Vagina (tissue), 2 donors: ENCODE measurements at regions not wholly inside any gene's neighbourhood (a gene's known extent, or its start where the extent isn't known, plus 50 kb on each side); places are given as distances from the start of the nearest gene placed in this dataset.

Experiments used
- DNase-seq, 2 donors: peaks; one replicate each; pipeline ENCODE4 v3.0.0-alpha.2; 2017; ENCODE audit errors: extremely low spot score in 2 of 2
- H3K27ac ChIP-seq: fragments of 200-600 bp; sonication (generic); one replicate; pipeline ENCODE4 v1.5.1; 2019
- H3K27me3 ChIP-seq: fragments of 200-600 bp; sonication (generic); one replicate; pipeline ENCODE4 v1.5.1; 2019
- H3K36me3 ChIP-seq, 2 donors: fragments of 200-600 bp; sonication (generic); one replicate each; pipeline ENCODE4 v1.5.1; 2017 to 2019
- H3K4me1 ChIP-seq: fragments of 200-600 bp; sonication (generic); one replicate; pipeline ENCODE4 v1.5.1; 2019
- H3K4me3 ChIP-seq, 2 donors: fragments of 200-600 bp; sonication (generic); 1 replicate in 1 of 2; 2 replicates in 1 of 2; pipeline ENCODE4 v1.5.1; 2016 to 2019
- H3K9me3 ChIP-seq: fragments of 200-600 bp; sonication (generic); one replicate; pipeline ENCODE4 v1.5.1; 2019
- CTCF ChIP-seq, 3 experiments: fragments of 450-650 bp in 2 of 3; fragments of 200-600 bp in 1 of 3; sonication (generic) in 1 of 3; IDR thresholded peaks; one replicate each; pipeline ENCODE4 v1.5.1; 2017 to 2019; ENCODE audit warnings: antibody characterized with exemption in 3 of 3, mild to moderate bottlenecking in 2 of 3, moderate library complexity in 2 of 3
- POLR2A ChIP-seq, 2 donors: fragments of 450-650 bp; IDR thresholded peaks; one replicate each; pipeline ENCODE4 v1.6.1; 2017; ENCODE audit warnings: antibody characterized with exemption in 2 of 2, mild to moderate bottlenecking in 2 of 2, moderate library complexity in 2 of 2
- POLR2AphosphoS5 ChIP-seq, 2 donors: sonication (generic); formaldehyde crosslinking; IDR thresholded peaks; one replicate each; pipeline ENCODE4 v1.9.0; 2017; ENCODE audit warnings: antibody characterized with exemption in 2 of 2, mild to moderate bottlenecking in 2 of 2, low read depth in 1 of 2; ENCODE audit not compliant: insufficient read depth in 1 of 2
- intact Hi-C: fragments of 100-400 bp; cut with DNase I; formaldehyde crosslinking; loops from one replicate; pipeline ENCODE4 v1.15.1; 2023

- no peak for DNase-seq
- intact Hi-C loops, result no loop called here
- Histone ChIP-seq H3K9me3 (no peaks in the 10 kb centered on the region), H3K4me1 (no peaks in the 10 kb centered on the region), H3K4me3 (no peak overlapping the region), H3K27me3 (no peaks in the 10 kb centered on the region), H3K27ac (no peak overlapping the region), H3K36me3 (no peaks in the 10 kb centered on the region)
- TF ChIP-seq CTCF (IDR thresholded peaks at IDR 0.05) (no peak), POLR2A (IDR thresholded peaks at IDR 0.05) (no peak), POLR2AphosphoS5 (IDR thresholded peaks at IDR 0.05; ENCODE audit: insufficient read depth in 1 of 2, low read depth in 1 of 2) (no peak)
Measured at GRCh38 chr3:35079403-35079802, 559.9 kb upstream of the ARPP21 start.

GRCh38 chr3:35081899-35082298, 557.4 kb upstream of the ARPP21 start:
- intact Hi-C loops, result no loop called here
- H3K36me3 ChIP-seq, result no peaks in the 10 kb centered on the region
- no peak for DNase-seq
- H3K4me3 ChIP-seq, result no peak overlapping the region
- no peak overlapping the region for H3K27ac ChIP-seq
- H3K9me3 ChIP-seq, result no peaks in the 10 kb centered on the region
- no peaks in the 10 kb centered on the region for H3K27me3 ChIP-seq
- TF ChIP-seq CTCF (IDR thresholded peaks at IDR 0.05), result no peak
- TF ChIP-seq POLR2A (IDR thresholded peaks at IDR 0.05), result no peak
- TF ChIP-seq POLR2AphosphoS5 (IDR thresholded peaks at IDR 0.05; ENCODE audit: insufficient read depth in 1 of 2, low read depth in 1 of 2), result no peak
- no peaks in the 10 kb centered on the region for H3K4me1 ChIP-seq

GRCh38 chr3:35088943-35089342, 550.4 kb upstream of the ARPP21 start:
- H3K36me3 ChIP-seq, result no peaks in the 10 kb centered on the region
- intact Hi-C loops, result no loop called here
- H3K27ac ChIP-seq, result no peak overlapping the region
- H3K4me3 ChIP-seq, result no peak overlapping the region
- no peaks in the 10 kb centered on the region for H3K4me1 ChIP-seq
- H3K9me3 ChIP-seq, result no peaks in the 10 kb centered on the region
- no peaks in the 10 kb centered on the region for H3K27me3 ChIP-seq
- DNase-seq, result no peak
- TF ChIP-seq POLR2AphosphoS5 (IDR thresholded peaks at IDR 0.05; ENCODE audit: insufficient read depth in 1 of 2, low read depth in 1 of 2) (no peak), CTCF (IDR thresholded peaks at IDR 0.05) (no peak), POLR2A (IDR thresholded peaks at IDR 0.05) (no peak)

GRCh38 chr3:35114686-35115085, 524.6 kb upstream of the ARPP21 start:
- no peaks in the 10 kb centered on the region for H3K27me3 ChIP-seq
- no peaks in the 10 kb centered on the region for H3K4me1 ChIP-seq
- intact Hi-C loops, result no loop called here
- DNase-seq, result no peak
- TF ChIP-seq POLR2AphosphoS5 (IDR thresholded peaks at IDR 0.05; ENCODE audit: insufficient read depth in 1 of 2, low read depth in 1 of 2), result no peak
- no peak for TF ChIP-seq POLR2A (IDR thresholded peaks at IDR 0.05)
- no peak for TF ChIP-seq CTCF (IDR thresholded peaks at IDR 0.05)
- no peak overlapping the region for H3K4me3 ChIP-seq
- H3K9me3 ChIP-seq, result no peaks in the 10 kb centered on the region
- H3K36me3 ChIP-seq, result no peaks in the 10 kb centered on the region
- no peak overlapping the region for H3K27ac ChIP-seq

GRCh38 chr3:35120026-35120425, 519.3 kb upstream of the ARPP21 start:
- H3K36me3 ChIP-seq, result no peaks in the 10 kb centered on the region
- intact Hi-C loops, result no loop called here
- no peak for TF ChIP-seq POLR2A (IDR thresholded peaks at IDR 0.05)
- no peak for TF ChIP-seq CTCF (IDR thresholded peaks at IDR 0.05)
- no peak for TF ChIP-seq POLR2AphosphoS5 (IDR thresholded peaks at IDR 0.05; ENCODE audit: insufficient read depth in 1 of 2, low read depth in 1 of 2)
- H3K4me1 ChIP-seq, result no peaks in the 10 kb centered on the region
- no peak overlapping the region for H3K4me3 ChIP-seq
- H3K27me3 ChIP-seq, result no peaks in the 10 kb centered on the region
- DNase-seq, result no peak
- H3K9me3 ChIP-seq, result no peaks in the 10 kb centered on the region
- no peak overlapping the region for H3K27ac ChIP-seq
